CMK (cell line): ENCODE measurements at regions not wholly inside any gene's neighbourhood (a gene's known extent, or its start where the extent isn't known, plus 50 kb on each side); places are given as distances from the start of the nearest gene placed in this dataset.
"Not testable (repeated sequence)": the region's sequence is repeated elsewhere in the genome, so short reads cannot be mapped to it uniquely, and the experiment has no call there.

ENCODE experiments used
- DNase-seq: peaks from one replicate; pipeline ENCODE4 v3.0.0-alpha.2; 2010; ENCODE audit warnings: low read depth

GRCh38 chr22:49676783-49677494 is 150.7 kb downstream of the BRD1 start:
- no peak for DNase-seq

GRCh38 chr22:49676230-49676629 is 151.4 kb downstream of the BRD1 start:
- DNase-seq, result no peak

GRCh38 chr22:49674479-49675050 is 153.1 kb downstream of the BRD1 start:
- no peak for DNase-seq

GRCh38 chr22:49673048-49673447 is 154.6 kb downstream of the BRD1 start:
- DNase-seq, result no peak

GRCh38 chr22:49672014-49672516 is 155.6 kb downstream of the BRD1 start:
- DNase-seq, result no peak

- no peak for DNase-seq
Observed at GRCh38 chr22:49671331-49672013, 156.2 kb downstream of the BRD1 start.

- no peak for DNase-seq
Observed at GRCh38 chr22:49670456-49671330, 157.0 kb downstream of the BRD1 start.

GRCh38 chr22:49669969-49670455 is 157.7 kb downstream of the BRD1 start:
- not testable (repeated sequence) for DNase-seq

GRCh38 chr22:49669427-49669968 is 158.2 kb downstream of the BRD1 start:
- DNase-seq, result not testable (repeated sequence)

- no peak for DNase-seq
Observed at GRCh38 chr22:49668402-49668801, 159.3 kb downstream of the BRD1 start.

GRCh38 chr22:49667236-49667635 is 160.4 kb downstream of the BRD1 start:
- DNase-seq, result no peak

GRCh38 chr22:49666146-49666809 is 161.4 kb downstream of the BRD1 start:
- DNase-seq, result no peak

- no peak for DNase-seq
Observed at GRCh38 chr22:49664891-49665290, 162.8 kb downstream of the BRD1 start.

GRCh38 chr22:49664371-49664881 is 163.2 kb downstream of the BRD1 start:
- no peak for DNase-seq

GRCh38 chr22:49663823-49664222 is 163.8 kb downstream of the BRD1 start:
- no peak for DNase-seq

- DNase-seq, result no peak
Observed at GRCh38 chr22:49663311-49663711, 164.4 kb downstream of the BRD1 start.

GRCh38 chr22:49662681-49663080 is 165.0 kb downstream of the BRD1 start:
- no peak for DNase-seq

GRCh38 chr22:49660794-49661781 is 166.6 kb downstream of the BRD1 start:
- DNase-seq, result no peak

GRCh38 chr22:49660321-49660720 is 167.4 kb downstream of the BRD1 start:
- DNase-seq, result no peak

- no peak for DNase-seq
Observed at GRCh38 chr22:49659924-49660315, 167.8 kb downstream of the BRD1 start.
